ENCODE measurements at regions not wholly inside any gene's neighbourhood (a gene's known extent, or its start where the extent isn't known, plus 50 kb on each side); places are given as distances from the start of the nearest gene placed in this dataset.
"Not testable (repeated sequence)": the region's sequence is repeated elsewhere in the genome, so short reads cannot be mapped to it uniquely, and the experiment has no call there.

GRCh38 chr9:33661176-33661575 lies 134.2 kb upstream of the PRSS3 start:
- ATAC-seq = no peak
- no peak for TF ChIP-seq ESRRG (CRISPR knock-in tag; IDR thresholded peaks at IDR 0.05)
- TF ChIP-seq PPARA (CRISPR knock-in tag; IDR thresholded peaks at IDR 0.05; ENCODE audit: borderline replicate concordance) = no peak
- TF ChIP-seq POU6F1 (CRISPR knock-in tag; IDR thresholded peaks at IDR 0.05; ENCODE audit: borderline replicate concordance, low read depth) = no peak
- TF ChIP-seq GLIS3 (CRISPR knock-in tag; IDR thresholded peaks at IDR 0.05) = no peak
- no peak for TF ChIP-seq ZNF8 (CRISPR knock-in tag; IDR thresholded peaks at IDR 0.05)
- no peak for TF ChIP-seq RARB (CRISPR knock-in tag; IDR thresholded peaks at IDR 0.05)
- no peak for TF ChIP-seq TOX (CRISPR knock-in tag; IDR thresholded peaks at IDR 0.05; ENCODE audit: borderline replicate concordance)

GRCh38 chr9:33662871-33663270 lies 132.5 kb upstream of the PRSS3 start:
- TF ChIP-seq ZNF70 (CRISPR knock-in tag; IDR thresholded peaks at IDR 0.05) = no peak
- no peak for TF ChIP-seq TOX (CRISPR knock-in tag; IDR thresholded peaks at IDR 0.05; ENCODE audit: borderline replicate concordance)
- no peak for TF ChIP-seq ISL1 (CRISPR knock-in tag; IDR thresholded peaks at IDR 0.05)
- TF ChIP-seq CSRNP3 (CRISPR knock-in tag; IDR thresholded peaks at IDR 0.05) = no peak
- no peak for TF ChIP-seq TCF4 (CRISPR knock-in tag; IDR thresholded peaks at IDR 0.05; ENCODE audit: borderline replicate concordance)
- ATAC-seq = no peak

- ATAC-seq = not testable (repeated sequence)
Observed at GRCh38 chr9:33676194-33676745, 119.1 kb upstream of the PRSS3 start.

- peak; percentile 91 for ATAC-seq
- TF ChIP-seq BACH2 (CRISPR knock-in tag; IDR thresholded peaks at IDR 0.05; ENCODE audit: borderline replicate concordance) (no peak), PATZ1 (CRISPR knock-in tag; IDR thresholded peaks at IDR 0.05; ENCODE audit: borderline replicate concordance) (0 out of 2 replicates have a peak, but pooled peaks have one; percentile 18)
Observed at GRCh38 chr9:33676746-33677505, 118.4 kb upstream of the PRSS3 start.

GRCh38 chr9:33677506-33677809 lies 117.9 kb upstream of the PRSS3 start:
- TF ChIP-seq POU6F1 (CRISPR knock-in tag; IDR thresholded peaks at IDR 0.05; ENCODE audit: borderline replicate concordance, low read depth) (no peak), ISL1 (CRISPR knock-in tag; IDR thresholded peaks at IDR 0.05) (no peak), BACH2 (CRISPR knock-in tag; IDR thresholded peaks at IDR 0.05; ENCODE audit: borderline replicate concordance) (no peak), PATZ1 (CRISPR knock-in tag; IDR thresholded peaks at IDR 0.05; ENCODE audit: borderline replicate concordance) (no peak), ZNF565 (CRISPR knock-in tag; conservative IDR thresholded peaks at IDR 0.05; ENCODE audit: low read depth) (no peak), ZC3H10 (CRISPR knock-in tag; IDR thresholded peaks at IDR 0.05) (no peak), PPARA (CRISPR knock-in tag; IDR thresholded peaks at IDR 0.05; ENCODE audit: borderline replicate concordance) (no peak), CSRNP3 (CRISPR knock-in tag; IDR thresholded peaks at IDR 0.05) (no peak), GLIS3 (CRISPR knock-in tag; IDR thresholded peaks at IDR 0.05) (no peak), CSDC2 (CRISPR knock-in tag; IDR thresholded peaks at IDR 0.05) (no peak), TCF4 (CRISPR knock-in tag; IDR thresholded peaks at IDR 0.05; ENCODE audit: borderline replicate concordance) (no peak), OSR1 (CRISPR knock-in tag; IDR thresholded peaks at IDR 0.05) (no peak), TOX (CRISPR knock-in tag; IDR thresholded peaks at IDR 0.05; ENCODE audit: borderline replicate concordance) (no peak), CREB5 (CRISPR knock-in tag; IDR thresholded peaks at IDR 0.05; ENCODE audit: low read depth) (no peak), RARB (CRISPR knock-in tag; IDR thresholded peaks at IDR 0.05) (no peak), ZFP30 (CRISPR knock-in tag; IDR thresholded peaks at IDR 0.05) (no peak), ESRRG (CRISPR knock-in tag; IDR thresholded peaks at IDR 0.05) (no peak), SNAI2 (CRISPR knock-in tag; IDR thresholded peaks at IDR 0.05) (no peak)
- no peak; the same call in 2 of the 3 replicates for ATAC-seq

Data from SK-N-SH treated with all-trans-retinoic acid at 6 μM for 48 hours (cell line).